Muscle of arm (tissue), 1 donor: ENCODE measurements at regions not wholly inside any gene's neighbourhood (a gene's known extent, or its start where the extent isn't known, plus 50 kb on each side); places are given as distances from the start of the nearest gene placed in this dataset.

Experiments
- DNase-seq: peaks from one replicate; pipeline ENCODE4 v3.0.0-alpha.2; 2013

DNA sequence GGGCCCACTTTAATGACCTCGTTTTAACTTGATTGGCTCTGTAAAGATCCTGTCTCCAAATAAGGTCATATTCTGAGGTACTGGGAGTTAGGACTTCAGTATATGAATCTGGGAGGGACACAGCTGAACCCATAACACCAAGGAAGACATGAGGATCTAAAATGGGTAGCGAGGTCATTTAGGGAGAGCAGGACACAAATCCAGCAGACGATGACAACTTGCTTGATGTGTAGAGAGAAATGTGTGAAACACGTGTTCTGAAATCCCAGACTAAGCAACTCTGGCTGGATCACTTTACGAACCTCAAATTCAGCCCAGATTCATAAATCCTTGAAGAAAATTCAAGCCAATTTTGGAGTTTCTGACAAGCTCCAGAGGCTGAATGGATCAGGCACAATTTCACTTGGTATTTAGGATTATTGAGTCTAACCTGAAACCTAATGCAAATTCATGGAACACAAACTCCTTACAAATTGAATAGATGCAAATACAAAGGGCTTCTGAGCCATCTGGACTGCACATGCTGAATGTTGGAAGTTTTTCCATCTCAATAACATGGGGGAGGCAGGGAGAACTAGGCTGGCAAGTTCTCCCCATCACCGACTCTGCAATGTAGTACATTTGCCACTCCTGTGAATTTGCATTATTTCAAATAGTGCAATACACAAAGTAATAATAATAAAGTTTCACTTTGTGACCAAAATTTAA lies 74.0 kb upstream of the SLC30A5 start:
- no peak for DNase-seq

DNA sequence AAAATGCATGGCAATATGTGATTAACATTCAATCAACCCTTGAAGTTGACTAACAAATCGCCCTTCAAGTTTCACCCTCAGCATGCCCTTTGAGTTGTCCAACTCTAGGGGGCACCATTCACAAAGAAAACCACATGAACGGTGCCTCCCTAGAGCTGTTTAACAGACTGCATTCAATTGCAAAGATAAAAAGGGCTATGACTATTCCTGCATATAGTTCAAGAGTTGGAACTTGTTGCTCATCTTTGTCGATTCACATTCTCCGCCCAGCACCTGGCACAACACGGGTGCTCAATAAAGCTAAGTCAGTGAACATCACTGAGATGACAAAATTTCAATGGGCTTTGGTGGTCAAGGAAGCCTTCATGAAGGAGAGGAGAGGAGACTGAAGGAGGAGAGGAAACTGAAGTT lies 69.6 kb upstream of the SLC30A5 start:
- no peak for DNase-seq

DNA sequence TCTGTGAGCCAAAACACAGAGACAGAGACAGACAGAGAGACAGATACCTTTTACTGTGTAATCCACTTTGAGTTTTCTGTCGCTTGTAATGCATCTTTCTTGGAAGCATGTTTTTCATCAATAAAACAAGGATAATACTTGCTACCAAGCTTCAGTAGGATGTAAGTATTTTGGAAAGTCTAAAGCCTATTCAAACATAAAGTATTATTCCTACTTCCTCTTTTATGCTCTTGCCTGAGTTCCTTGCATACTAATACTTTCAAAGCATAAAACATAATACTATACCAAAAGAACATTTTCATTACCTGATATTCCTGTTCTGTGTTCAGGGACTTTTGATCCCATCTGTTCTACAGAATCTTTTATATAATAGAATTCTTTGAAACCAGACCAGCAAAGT lies 64.5 kb upstream of the SLC30A5 start:
- DNase-seq: no peak

DNA sequence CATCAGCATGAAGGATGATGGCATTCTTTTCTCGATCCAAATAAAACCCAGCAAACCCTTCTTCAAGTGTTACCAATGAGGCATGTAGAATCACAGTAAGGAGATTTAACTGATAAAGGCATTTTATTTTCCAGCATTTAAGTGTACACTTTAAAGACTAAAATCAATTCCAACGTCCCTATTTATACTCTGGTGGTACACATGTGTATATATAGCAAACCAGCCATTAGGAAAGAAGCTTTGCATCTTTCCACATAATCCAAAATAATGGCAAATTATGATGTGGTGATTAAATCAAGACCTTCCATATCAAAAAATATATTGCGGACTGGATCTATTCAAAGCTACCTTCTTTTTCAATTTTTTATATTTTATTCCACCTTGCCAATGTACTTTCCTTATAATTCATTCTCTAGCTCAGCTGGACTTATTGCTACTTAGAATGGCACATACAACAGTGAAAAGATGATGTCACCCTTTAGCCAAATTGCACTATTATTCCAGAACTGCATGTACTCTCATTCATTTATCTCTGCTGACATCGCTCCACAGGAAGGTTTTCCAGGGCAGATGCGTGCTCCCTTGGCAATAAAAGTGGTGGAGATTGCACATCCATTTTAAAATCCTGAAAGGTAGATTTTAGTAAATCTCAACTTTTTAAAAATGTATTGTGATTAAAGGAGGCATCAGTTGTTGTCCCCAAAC lies 63.3 kb upstream of the SLC30A5 start:
- no peak for DNase-seq

DNA sequence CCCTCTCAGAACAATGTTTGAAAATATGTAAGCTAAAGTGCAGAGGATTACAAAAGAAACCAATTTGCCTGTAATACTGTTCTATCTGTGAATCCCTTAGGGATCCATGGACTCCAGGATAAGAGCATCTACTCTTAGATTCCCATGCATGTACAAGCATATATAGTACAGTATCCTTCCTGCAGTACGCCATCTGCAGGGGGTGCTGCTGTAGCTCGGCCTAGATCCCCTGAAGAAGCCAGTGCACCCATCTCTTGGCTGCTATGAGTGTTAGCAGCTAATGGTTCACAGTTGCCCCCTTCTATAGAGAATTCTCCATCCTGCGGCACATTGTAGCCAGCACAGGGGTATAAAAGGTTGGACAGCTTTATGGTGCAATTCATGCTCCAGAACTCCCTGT lies 61.8 kb upstream of the SLC30A5 start:
- DNase-seq: no peak

DNA sequence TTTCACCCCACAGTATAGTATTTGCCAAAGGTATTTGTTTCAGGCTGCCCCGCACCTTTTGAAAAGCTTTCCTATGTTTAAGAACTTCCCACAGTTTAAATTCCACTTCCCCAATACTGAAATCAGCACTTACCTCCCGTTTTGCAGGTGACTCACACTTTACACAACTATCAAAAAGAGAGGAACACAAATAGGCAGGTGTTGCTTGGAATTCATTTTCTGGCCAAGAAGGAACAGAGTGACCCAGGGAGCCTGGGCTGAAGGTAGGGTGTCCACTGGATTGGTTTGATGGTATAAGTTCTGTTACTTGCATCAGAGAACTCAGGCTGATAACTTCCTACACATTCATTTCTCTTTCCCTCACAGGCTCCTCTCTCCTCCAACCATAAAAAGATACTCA lies 60.1 kb upstream of the SLC30A5 start:
- DNase-seq: no peak

DNA sequence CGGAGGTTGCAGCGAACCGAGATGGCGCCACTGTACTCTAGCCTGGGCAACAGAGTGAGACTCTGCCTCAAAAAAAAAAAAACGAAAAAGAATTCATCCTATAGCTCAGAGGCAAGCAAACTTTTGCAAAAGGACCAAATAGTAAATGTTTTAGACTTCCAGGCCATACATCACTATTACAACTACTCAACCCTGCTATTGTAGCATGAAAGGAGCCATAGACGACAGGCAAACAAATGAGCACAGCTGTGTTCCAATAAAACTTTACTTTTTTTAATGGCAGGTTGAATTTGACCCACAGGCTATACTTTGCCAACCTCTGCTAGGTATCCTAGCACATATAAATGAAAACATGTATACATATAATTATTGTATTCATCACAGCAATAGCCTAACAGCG lies 58.9 kb upstream of the SLC30A5 start:
- no peak for DNase-seq

DNA sequence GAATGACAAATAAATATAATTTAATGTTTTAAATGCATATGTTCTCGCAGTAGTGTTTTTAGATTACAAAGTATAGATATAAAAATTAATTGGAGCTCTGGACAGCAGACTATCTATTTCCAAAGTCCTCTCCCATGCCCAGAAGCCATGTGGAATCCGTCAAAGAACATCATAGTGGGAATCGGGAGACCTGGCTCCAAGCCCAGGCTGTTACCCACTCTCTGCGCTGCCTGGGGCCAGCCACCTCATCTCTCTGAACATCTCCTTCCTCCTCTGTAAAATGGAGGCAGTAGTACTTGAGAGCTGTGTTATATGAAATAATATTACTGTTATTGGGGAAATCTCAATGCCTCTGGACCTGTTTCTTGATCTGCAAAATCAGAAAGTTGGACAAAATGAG lies 58.1 kb upstream of the SLC30A5 start:
- no peak for DNase-seq

DNA sequence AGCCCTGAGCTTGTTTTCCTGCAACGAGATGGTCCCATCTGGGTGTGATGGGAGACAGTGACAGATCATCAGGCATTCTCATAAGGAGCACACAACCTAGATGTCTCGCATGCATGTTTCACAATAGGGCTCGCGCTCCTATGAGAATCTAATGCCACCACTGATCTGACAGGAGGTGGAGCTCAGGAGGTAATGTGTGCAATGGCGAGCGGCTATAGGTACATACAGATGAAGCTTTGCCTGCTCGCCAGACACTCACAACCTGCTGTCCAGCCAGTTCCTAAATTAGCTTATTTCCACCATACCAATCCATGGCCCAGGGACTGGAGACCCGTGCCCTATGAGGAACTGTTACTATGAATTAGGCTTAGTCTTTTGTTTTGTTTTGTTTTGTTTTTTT lies 55.3 kb upstream of the SLC30A5 start:
- no peak for DNase-seq

DNA sequence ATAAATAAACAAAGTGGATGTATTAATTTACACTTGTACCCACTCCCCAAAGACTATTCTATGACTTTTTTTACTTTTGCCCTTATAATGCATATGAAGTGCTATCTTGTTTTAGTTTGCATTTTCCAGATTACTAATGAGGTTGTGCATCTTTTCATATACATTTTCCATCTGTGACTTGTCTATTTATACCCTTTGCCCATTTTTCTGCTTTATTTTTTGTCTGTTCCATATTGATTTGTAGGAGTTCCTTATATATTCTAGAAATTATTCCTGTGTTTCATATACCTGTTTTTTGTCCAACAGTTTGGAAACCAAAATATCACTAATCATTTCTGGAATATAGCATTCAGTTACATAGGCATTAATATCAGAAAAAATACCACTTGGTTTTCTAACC lies 54.0 kb upstream of the SLC30A5 start:
- DNase-seq: no peak

DNA sequence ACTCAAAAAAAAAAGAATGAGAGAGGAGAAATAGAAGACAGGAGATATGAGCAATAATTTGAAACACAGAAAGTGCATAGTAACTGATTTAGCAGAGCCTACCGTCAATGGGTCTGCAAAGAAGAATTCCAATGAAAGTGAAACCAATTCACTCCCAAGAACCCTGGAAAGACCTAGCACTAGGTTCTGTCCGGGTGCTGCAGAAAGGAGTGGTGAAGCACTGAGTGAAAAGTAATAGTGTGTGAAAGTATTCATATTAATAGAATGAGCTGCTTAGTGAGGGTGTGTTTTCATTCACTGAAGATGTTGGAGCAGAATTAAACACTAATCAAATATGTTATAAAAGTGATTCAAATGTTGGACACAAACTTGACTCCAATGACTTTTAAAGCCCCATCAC lies 51.3 kb upstream of the SLC30A5 start:
- DNase-seq: no peak

DNA sequence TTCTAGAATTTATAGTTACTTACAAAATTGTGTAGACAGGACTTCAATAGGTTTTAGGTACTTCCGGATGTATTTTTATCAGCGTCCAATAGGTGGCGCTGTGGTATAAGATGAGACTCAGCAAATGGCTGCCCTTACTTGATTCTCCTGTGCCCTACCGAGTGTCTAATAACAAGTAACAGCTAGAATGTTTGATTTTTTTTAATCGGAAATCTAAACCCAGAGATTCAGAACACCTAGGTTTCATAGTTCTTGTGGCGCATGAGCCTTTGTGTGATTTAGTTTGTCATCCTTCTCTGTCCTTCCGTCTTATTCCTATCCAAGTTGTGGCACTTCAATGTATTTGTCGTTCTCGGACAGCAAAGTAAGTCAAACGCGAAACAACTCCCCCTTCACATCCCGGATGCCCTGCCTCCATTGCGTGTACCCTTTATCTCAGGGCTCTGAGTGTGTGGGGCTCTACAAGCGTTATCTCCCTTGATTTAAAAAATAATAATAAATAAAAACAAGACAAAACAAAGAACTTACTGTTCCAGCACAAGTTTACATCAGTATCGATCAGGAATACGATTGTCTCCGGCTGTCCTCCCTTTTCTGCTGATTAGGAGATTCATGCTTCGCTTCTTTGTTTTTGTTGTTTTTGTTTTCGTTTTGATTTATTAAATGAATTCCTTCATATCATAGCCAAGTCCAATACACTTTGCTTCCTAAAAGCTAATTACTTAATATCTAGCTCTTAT lies 50.7 kb upstream of the SLC30A5 start:
- peak; percentile 94 for DNase-seq

DNA sequence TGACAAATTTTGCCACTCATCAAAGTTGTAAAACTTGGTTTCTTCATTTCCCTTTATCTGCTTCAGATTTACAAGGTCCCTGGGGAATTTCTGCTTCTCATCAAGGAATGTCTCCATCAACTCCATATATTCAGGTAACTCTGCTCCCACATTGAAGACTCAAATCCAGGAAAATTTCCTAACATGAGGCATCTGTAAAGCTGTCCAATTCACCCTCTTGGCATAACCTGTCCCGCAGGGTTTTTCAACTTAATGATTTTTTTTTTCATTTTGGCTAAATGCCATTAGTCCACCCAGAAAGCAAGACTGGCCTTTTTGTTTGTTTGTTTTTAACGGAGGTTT lies 50.2 kb upstream of the SLC30A5 start:
- no peak for DNase-seq
